ENCODE measurements at regions not wholly inside any gene's neighbourhood (a gene's known extent, or its start where the extent isn't known, plus 50 kb on each side); places are given as distances from the start of the nearest gene placed in this dataset.

DNA sequence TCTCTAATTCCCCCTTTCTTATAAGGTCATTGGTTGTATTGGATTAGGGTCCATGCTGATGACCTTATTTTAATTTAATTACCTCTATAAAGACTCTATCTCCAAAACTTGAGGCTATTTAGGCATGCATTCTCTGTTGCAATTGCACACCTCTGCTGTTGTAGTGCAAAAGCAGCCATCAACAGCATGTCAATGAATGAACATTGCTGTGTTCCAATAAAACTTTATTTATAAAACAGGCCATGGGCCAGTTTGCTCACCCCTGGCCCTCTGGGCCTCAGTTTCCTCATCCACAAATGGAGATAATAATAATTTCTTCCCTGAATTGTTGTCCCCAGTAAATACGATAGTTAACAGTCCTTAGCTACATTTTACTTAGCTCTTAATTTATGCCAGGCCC is 100.4 kb upstream of the USP24 start:
- DNase-seq (ENCODE audit: low spot score): no peak
- Mint-ChIP-seq H3K27me3 (peaks cover 0 to 6% of the 10 kb centered on the region in 2 donors), H3K9me3 (no peaks in the 10 kb centered on the region), H3K4me3 (no peak overlapping the region), H3K4me1 (ENCODE audit: low read depth in 2 of 2) (no peaks in the 10 kb centered on the region), H3K36me3 (no peaks in the 10 kb centered on the region), H3K27ac (no peak overlapping the region)
- no peak for ATAC-seq

DNA sequence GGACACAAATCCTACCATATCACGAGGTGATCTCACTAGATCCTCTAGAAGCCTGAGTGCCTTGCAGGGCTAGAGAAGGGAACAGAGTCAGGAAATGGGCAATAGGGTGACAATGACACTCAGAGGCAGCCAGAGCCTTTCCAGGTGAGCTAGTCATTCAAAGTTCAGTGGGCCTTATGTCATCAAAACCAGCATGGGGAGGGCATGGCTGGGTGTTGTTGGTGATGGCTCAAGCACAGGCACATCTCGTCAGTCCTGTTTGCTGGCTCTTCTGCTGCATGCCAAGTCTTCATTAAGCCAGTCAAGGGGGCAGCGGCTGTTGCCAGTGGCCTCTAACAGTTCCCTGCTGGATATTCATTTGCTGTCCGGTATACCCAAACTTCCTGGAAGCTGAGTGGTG is 99.6 kb upstream of the USP24 start:
- Mint-ChIP-seq H3K36me3 (no peaks in the 10 kb centered on the region), H3K27ac (no peak overlapping the region), H3K4me3 (no peak overlapping the region), H3K27me3 (peaks cover 0 to 6% of the 10 kb centered on the region in 2 donors), H3K4me1 (ENCODE audit: low read depth in 2 of 2) (no peaks in the 10 kb centered on the region), H3K9me3 (no peaks in the 10 kb centered on the region)
- ATAC-seq (no peak), DNase-seq (ENCODE audit: low spot score) (no peak)

DNA sequence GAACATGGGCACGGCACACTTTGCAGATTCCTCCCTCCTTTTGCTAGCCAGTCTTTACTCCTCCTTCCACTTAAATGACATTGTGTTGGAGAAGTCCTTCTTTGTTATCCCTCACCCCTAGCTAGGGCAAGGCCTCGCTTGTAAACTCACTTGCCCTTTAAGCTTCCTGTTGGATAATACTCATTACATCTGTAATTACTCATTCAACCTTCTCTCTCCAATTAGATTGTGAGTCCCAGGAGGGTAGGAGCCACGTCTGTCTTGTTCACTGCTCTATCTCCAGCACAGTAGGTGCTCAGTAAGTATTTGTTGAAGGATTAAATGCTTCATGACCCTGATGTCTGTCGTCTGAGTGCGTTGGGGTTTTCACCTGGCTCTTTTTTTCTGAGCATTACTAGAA is 98.7 kb upstream of the USP24 start:
- H3K9me3 Mint-ChIP-seq: no peaks in the 10 kb centered on the region
- ATAC-seq: no peak
- no peak overlapping the region for H3K4me3 Mint-ChIP-seq
- DNase-seq (ENCODE audit: low spot score): no peak
- H3K36me3 Mint-ChIP-seq: no peaks in the 10 kb centered on the region
- no peaks in the 10 kb centered on the region for H3K4me1 Mint-ChIP-seq (ENCODE audit: low read depth in 2 of 2)
- H3K27ac Mint-ChIP-seq: no peak overlapping the region
- H3K27me3 Mint-ChIP-seq: peaks cover 0 to 4% of the 10 kb centered on the region in 2 donors

DNA sequence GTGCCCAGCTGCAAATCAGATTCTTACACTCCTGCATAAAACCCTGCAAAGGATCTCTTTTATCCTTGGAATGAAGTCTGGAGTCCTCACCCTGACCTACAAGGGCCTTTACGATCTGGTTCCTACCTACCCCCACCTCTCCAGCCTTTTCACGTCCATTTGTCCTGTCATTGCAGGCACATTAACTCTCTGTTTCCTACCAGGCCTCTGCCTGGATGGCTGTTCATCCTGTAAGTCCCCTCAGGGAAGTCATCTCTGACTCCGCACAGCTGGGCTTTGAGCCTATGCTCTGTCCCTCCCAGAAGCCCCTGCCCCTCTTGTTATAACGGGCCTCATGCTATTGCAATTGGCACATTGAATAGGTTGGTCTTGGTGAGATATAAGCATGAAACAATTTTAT is 96.8 kb upstream of the USP24 start:
- Mint-ChIP-seq H3K4me3 (no peak overlapping the region), H3K27me3 (peaks cover 0 to 12% of the 10 kb centered on the region in 2 donors), H3K9me3 (no peaks in the 10 kb centered on the region), H3K36me3 (no peaks in the 10 kb centered on the region), H3K27ac (no peak overlapping the region), H3K4me1 (ENCODE audit: low read depth in 2 of 2) (no peaks in the 10 kb centered on the region)
- ATAC-seq (no peak), DNase-seq (ENCODE audit: low spot score) (no peak)

DNA sequence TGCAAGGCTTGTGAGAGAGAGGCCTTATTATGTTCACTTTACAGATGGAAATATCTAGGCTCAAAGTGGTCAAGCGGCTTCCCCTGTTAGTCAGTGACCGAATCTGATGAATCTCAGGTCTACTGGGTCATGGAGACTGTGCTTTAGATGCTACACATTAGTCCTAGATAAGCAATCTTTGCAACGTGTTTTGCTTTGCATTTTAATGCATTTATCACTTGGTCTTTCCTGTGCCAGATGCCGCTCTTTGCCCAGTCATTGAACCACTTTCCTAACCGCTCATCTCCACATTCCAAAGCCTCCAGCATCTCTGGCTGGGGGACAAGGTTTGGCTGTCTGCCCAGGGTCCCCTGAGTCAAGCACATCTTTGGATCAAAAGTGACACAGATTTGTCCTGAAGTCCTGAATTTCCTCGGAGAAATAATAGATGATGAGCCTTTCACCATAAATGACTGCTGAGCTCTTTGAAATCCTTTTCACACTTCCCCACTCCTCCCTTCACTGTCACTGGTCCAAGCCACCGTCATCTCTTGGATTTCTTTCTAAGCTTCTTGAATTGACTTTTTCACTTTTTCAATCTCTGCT is 96.0 kb upstream of the USP24 start:
- Mint-ChIP-seq H3K27ac (no peak overlapping the region), H3K27me3 (peaks cover 0 to 12% of the 10 kb centered on the region in 2 donors), H3K36me3 (no peaks in the 10 kb centered on the region), H3K4me1 (ENCODE audit: low read depth in 2 of 2) (no peaks in the 10 kb centered on the region), H3K4me3 (no peak overlapping the region), H3K9me3 (no peaks in the 10 kb centered on the region)
- ATAC-seq (no peak), DNase-seq (ENCODE audit: low spot score) (no peak)

DNA sequence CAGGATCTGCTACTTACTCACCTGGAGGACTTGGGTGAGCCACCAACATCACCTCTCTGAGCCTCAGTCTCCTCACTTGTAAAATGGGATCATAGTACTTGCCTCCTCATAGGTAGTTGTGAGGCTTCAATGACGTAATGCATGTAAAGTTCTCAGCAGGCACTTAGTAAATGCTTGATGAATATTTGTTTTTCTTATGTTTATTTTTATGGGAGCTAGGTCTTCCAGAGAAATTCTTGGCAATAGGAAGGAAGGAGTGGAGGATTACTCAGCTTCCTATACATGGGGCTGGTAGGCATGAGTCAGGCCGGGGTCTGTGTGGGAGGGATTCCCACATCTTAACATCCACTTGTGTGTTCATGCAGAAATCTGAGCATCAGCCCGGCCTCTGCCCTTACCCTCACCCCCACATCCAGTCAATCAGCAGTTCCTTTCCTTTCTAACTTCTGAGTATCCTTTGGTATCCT is 95.4 kb upstream of the USP24 start:
- Mint-ChIP-seq H3K27me3 (peaks cover 3 to 18% of the 10 kb centered on the region in 2 donors), H3K36me3 (no peaks in the 10 kb centered on the region), H3K4me1 (ENCODE audit: low read depth in 2 of 2) (peaks cover 0 to 3% of the 10 kb centered on the region in 2 donors), H3K9me3 (no peaks in the 10 kb centered on the region), H3K4me3 (no peak overlapping the region), H3K27ac (no peak overlapping the region)
- DNase-seq (ENCODE audit: low spot score) (no peak), ATAC-seq (no peak)

DNA sequence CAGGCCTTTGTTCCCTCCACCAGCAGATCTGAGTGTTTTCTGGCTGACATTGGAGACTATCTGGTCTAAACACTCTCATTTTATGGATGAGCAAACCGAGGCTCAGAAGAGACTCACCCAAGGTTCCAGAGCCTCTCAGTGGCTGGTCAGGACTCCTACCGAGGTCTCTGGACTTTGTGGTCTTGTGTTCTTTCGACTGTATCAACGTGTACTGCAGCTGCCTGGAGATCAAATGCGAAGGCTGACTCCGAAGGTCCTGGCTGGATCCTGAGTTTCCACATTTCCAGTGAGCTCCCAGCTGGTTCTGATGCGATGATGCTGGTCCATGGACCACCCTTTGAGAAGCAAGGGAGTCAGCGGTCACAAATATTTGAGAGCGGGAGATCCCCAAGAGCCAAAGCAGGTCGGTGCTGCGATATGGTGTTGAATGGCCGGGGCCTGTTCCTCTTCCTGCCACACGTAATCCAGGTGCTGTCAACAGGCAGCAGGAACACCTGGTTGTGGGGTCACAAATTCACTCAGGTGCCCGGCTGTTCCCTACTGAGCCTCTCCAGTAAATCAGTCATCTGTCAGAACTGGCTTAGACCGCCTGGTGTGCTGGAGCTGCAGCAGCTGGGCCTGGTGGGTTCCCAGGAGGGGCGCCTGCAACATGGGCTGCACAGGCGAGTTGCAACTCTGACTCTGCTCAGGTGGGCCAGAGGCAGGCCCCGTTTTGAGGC is 94.8 kb upstream of the USP24 start:
- DNase-seq (ENCODE audit: low spot score) (no peak), ATAC-seq (peak in 1 of 2 donors; percentile 28)
- Mint-ChIP-seq H3K4me3 (no peak overlapping the region), H3K4me1 (ENCODE audit: low read depth in 2 of 2) (peaks cover 0 to 5% of the 10 kb centered on the region in 2 donors), H3K9me3 (no peaks in the 10 kb centered on the region), H3K27me3 (peaks cover 9 to 23% of the 10 kb centered on the region in 2 donors), H3K36me3 (no peaks in the 10 kb centered on the region), H3K27ac (no peak overlapping the region)

DNA sequence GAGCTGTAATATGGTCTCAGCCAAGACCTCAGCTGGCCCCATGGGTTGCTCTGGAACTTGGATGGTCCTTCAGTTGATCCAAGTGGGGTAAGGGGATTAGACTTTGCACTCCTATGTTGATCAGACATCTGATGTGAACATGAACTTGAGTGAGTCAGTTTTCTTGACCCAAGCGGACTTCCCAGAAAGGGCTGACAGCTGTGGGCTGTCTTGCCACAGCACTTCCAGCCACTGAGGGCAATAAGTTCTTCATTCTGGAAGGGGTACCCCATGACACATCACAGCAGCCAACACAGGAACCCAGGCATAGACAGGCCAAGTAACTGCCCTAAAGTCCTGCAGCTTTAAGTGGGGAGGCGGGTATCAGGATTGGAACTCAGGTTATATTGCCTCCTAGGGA is 93.9 kb upstream of the USP24 start:
- no peak overlapping the region for H3K4me3 Mint-ChIP-seq
- H3K9me3 Mint-ChIP-seq: no peaks in the 10 kb centered on the region
- DNase-seq (ENCODE audit: low spot score) (no peak), ATAC-seq (no peak)
- H3K27me3 Mint-ChIP-seq: peaks cover 14 to 26% of the 10 kb centered on the region in 2 donors
- H3K36me3 Mint-ChIP-seq: no peaks in the 10 kb centered on the region
- H3K27ac Mint-ChIP-seq: no peak overlapping the region
- H3K4me1 Mint-ChIP-seq (ENCODE audit: low read depth in 2 of 2): peaks cover 0 to 5% of the 10 kb centered on the region in 2 donors

DNA sequence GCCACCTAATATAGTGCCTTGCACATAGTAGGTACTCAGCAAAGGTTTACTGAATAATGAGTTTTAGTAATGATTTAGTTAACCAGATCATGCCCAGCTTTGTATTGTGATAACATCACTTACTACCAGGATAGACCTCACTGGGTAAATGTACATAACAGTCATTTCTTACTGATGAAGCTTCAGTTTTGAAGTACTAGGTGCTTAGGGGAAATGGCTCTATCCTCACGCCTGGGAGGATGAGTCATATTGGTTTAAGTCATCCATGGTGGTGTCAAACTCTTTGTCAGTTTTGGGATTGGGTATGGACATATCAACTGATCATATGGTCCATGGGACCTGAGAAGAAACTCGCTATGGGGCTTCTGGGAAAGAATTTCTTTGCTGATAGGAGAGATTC is 90.6 kb upstream of the USP24 start:
- DNase-seq (ENCODE audit: low spot score): no peak
- peaks cover 0 to 5% of the 10 kb centered on the region in 2 donors for H3K4me1 Mint-ChIP-seq (ENCODE audit: low read depth in 2 of 2)
- no peak overlapping the region for H3K27ac Mint-ChIP-seq
- H3K27me3 Mint-ChIP-seq: peaks cover 14 to 30% of the 10 kb centered on the region in 2 donors
- H3K9me3 Mint-ChIP-seq: no peaks in the 10 kb centered on the region
- ATAC-seq: peak in 1 of 2 donors; percentile 56
- H3K4me3 Mint-ChIP-seq: no peak overlapping the region
- no peaks in the 10 kb centered on the region for H3K36me3 Mint-ChIP-seq

DNA sequence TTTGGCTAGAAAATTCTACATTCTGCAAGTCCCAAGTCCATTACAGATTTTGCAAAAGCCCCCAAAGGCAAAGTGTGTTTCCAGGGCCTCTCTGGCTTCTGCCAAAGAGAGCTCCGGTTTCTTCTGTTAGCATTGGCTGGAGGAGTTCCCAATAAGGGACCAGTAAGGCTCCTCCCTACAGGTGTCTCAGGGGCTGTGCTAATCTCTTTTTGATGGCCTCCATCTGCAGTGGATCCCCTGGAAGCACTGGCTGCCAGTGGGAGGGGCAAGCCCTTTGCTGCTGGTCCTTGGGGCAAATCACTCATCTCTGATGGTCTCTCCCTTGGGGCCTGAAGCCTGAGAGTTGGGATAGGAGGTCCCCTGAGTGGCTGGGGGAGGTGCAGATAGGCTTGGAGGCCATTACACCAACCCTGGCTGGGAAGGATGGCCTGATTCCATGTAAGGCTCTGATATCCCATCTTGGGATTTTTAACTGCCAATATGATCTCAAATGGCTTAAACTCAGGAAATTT is 89.1 kb upstream of the USP24 start:
- Mint-ChIP-seq H3K4me3 (no peak overlapping the region), H3K27ac (no peak overlapping the region), H3K9me3 (no peaks in the 10 kb centered on the region), H3K36me3 (no peaks in the 10 kb centered on the region), H3K27me3 (peaks cover 14 to 30% of the 10 kb centered on the region in 2 donors), H3K4me1 (ENCODE audit: low read depth in 2 of 2) (peaks cover 0 to 5% of the 10 kb centered on the region in 2 donors)
- ATAC-seq: no peak
- DNase-seq (ENCODE audit: low spot score): no peak

DNA sequence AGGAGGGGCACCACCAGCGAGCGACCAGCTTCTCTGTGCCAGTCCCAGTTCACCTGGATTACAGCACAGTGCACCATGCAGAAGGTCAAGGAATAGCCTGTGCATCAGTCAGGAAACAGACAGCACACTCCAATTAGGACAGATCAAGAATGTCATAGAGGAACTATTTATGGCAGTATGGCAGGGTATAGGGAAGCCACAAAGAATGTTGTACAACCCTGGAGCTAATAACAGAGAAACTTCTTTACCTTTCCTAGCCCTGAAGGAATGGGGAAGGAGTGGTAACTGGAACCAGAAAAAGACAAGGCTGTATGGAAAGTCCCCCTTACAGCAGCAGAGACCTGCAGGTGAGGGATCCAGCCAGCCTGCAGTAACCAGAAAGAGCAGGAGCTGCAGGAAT is 87.8 kb upstream of the USP24 start:
- no peaks in the 10 kb centered on the region for H3K36me3 Mint-ChIP-seq
- no peaks in the 10 kb centered on the region for H3K9me3 Mint-ChIP-seq
- H3K27me3 Mint-ChIP-seq: peaks cover 14 to 25% of the 10 kb centered on the region in 2 donors
- no peak overlapping the region for H3K27ac Mint-ChIP-seq
- ATAC-seq: peak in 1 of 2 donors; percentile 30
- no peak for DNase-seq (ENCODE audit: low spot score)
- H3K4me1 Mint-ChIP-seq (ENCODE audit: low read depth in 2 of 2): peaks cover 0 to 5% of the 10 kb centered on the region in 2 donors
- no peak overlapping the region for H3K4me3 Mint-ChIP-seq

DNA sequence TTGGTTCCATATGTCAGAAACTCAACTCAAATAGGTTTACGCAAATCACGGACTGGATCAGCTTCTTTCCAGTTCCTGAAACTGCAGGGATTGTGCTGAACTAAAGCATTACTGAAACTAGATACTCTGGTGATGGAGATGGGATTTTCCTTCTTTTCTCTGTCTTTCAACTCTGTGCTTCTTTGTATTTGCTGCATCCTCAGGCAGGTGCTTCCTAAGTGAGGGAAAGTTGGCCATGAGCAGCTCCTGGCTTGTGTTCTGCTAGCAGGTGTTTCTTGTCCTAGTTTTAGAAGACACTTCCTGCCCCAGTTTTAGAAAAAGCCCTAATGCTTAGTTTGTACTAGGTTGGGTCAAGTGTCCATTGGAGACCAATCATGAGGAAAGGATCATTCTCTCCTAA is 86.7 kb upstream of the USP24 start:
- ATAC-seq (no peak), DNase-seq (ENCODE audit: low spot score) (no peak)
- H3K27ac Mint-ChIP-seq: no peak overlapping the region
- no peak overlapping the region for H3K4me3 Mint-ChIP-seq
- H3K27me3 Mint-ChIP-seq: peaks cover 14 to 21% of the 10 kb centered on the region in 2 donors
- no peaks in the 10 kb centered on the region for H3K36me3 Mint-ChIP-seq
- no peaks in the 10 kb centered on the region for H3K9me3 Mint-ChIP-seq
- H3K4me1 Mint-ChIP-seq (ENCODE audit: low read depth in 2 of 2): peaks cover 0 to 5% of the 10 kb centered on the region in 2 donors

DNA sequence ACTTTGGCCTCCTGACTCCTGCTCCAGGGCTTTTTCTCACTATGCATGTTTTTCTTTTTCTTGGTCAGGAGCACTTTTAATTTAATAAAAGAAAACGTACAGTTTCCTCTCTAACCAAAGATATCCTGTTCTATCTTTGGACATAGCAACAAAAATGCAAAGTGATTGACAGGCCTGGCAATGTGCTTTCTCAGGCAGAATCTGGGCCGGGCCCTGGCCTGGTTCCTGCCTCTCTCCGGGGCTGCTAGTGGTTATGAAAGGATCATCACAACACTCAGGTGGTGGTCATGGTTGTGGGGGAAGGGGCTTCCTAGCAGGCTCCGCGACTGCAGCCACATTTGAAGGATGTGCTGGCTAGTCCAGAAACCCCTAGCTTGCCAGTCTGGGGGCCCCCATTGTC is 85.8 kb upstream of the USP24 start:
- Mint-ChIP-seq H3K4me1 (ENCODE audit: low read depth in 2 of 2) (peaks cover 0 to 5% of the 10 kb centered on the region in 2 donors), H3K4me3 (no peak overlapping the region), H3K27ac (no peak overlapping the region), H3K36me3 (no peaks in the 10 kb centered on the region), H3K27me3 (peaks cover 14 to 19% of the 10 kb centered on the region in 2 donors), H3K9me3 (no peaks in the 10 kb centered on the region)
- DNase-seq (ENCODE audit: low spot score) (no peak), ATAC-seq (no peak)

DNA sequence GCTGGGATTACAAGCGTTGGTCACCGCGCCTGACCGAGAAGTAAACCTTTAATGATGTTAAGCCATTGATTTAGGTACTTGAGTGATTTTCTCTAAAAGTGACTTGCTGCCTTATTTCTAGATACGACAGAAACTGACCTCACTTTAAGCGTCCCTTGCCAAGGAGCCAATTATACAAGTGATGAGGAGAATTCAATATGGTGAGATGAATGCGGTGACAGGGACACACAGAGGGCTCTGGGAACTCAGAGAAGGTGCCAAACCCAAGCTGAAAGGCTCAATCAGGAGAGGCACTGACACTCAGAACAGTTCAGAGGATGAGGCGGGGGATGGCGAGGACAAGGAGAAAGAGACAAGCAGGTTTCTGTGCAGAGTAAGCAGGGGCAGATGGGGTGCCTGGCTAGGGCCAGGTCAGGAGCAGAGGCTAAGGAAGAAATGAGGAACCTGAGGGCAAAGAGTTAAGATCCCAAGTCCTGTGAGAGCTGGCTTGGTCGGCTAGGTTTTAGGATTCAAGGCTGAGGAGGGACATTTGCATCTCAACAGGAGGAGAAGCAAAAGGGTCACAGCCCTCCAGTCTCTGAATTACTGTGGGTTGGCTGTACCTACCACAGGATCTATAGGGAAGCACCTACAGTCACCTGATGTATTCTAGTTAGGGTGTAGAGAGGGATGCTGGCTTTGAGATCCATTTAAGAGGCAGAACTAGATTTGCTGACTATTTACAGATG is 83.2 kb upstream of the USP24 start:
- no peaks in the 10 kb centered on the region for H3K9me3 Mint-ChIP-seq
- peaks cover 6 to 14% of the 10 kb centered on the region in 2 donors for H3K27me3 Mint-ChIP-seq
- H3K4me1 Mint-ChIP-seq (ENCODE audit: low read depth in 2 of 2): no peaks in the 10 kb centered on the region
- no peak overlapping the region for H3K4me3 Mint-ChIP-seq
- DNase-seq (ENCODE audit: low spot score) (no peak), ATAC-seq (no peak)
- H3K27ac Mint-ChIP-seq: no peak overlapping the region
- H3K36me3 Mint-ChIP-seq: no peaks in the 10 kb centered on the region
